Pulmonary artery endothelial cell (primary cell): ENCODE measurements at regions not wholly inside any gene's neighbourhood (a gene's known extent, or its start where the extent isn't known, plus 50 kb on each side); places are given as distances from the start of the nearest gene placed in this dataset.

ENCODE experiments used
- DNase-seq: peaks from one replicate; pipeline ENCODE4 v3.0.0-alpha.2; 2011; ENCODE audit warnings: low read depth, low spot score

GRCh38 chr4:75110061-75110460, 177.1 kb downstream of the PARM1 start:
- no peak for DNase-seq

GRCh38 chr4:75107755-75108612, 175.1 kb downstream of the PARM1 start:
- no peak for DNase-seq

GRCh38 chr4:75102787-75103085, 169.8 kb downstream of the PARM1 start:
- DNase-seq = no peak

- DNase-seq = no peak
These were observed 169.2 kb downstream of the PARM1 start for GRCh38 chr4:75101906-75102786.
